ENCODE measurements at regions not wholly inside any gene's neighbourhood (a gene's known extent, or its start where the extent isn't known, plus 50 kb on each side); places are given as distances from the start of the nearest gene placed in this dataset.

DNA sequence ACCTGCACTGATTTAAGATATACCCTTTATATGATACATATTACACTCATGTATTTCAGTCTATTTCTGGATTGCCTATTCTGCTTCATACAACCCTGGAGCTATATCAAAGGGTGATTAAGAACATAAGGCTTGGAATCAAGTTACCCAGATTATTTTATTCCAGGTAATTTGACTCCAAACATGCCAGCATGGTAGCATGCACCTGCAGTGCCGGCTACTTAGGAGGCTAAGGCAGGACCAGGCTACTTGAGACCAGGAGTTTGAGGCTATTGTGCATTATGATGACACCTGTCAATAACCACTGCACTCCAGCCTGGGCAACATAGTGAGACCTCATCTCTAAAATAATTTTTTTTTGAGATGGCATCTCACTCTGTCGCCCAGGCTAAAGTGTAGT is 50.4 kb upstream of the NEO1 start:
- DNase-seq = no peak
- no peak overlapping the region for H3K27ac Mint-ChIP-seq

GRCh38 chr15:73000293-73000692 is 52.0 kb upstream of the NEO1 start:
- ChIA-PET CTCF (no interaction called here), POLR2A (no interaction called here)
- H3K4me3 Mint-ChIP-seq = no peak overlapping the region
- peaks cover 29% of the 10 kb centered on the region for H3K27me3 Mint-ChIP-seq
- H3K27me3 ChIP-seq (replicated peaks in 1 of 4; ENCODE audit: control extremely low read depth in 1 of 4, control insufficient read depth in 3 of 4, insufficient read depth in 4 of 4, low read length in 3 of 4) = peaks cover 0 to 3% (median 1%) of the 10 kb centered on the region in 4 experiments
- H3K4me3 ChIP-seq (ENCODE audit: control extremely low read depth in 1 of 5, extremely low read depth in 1 of 5, insufficient read depth in 1 of 5, low read depth in 2 of 5, low read length in 4 of 5) = no peak overlapping the region
- DNase-seq (no peak), ATAC-seq (ENCODE audit: low read depth) (no peak)
- H3K27ac ChIP-seq (ENCODE audit: low read length in 2 of 2) = no peak overlapping the region
- H3K36me3 ChIP-seq (replicated peaks in 1 of 2; ENCODE audit: control extremely low read depth in 1 of 2, control insufficient read depth in 1 of 2, extremely low read depth in 1 of 2, insufficient read depth in 2 of 2, low read length in 1 of 2) = no peaks in the 10 kb centered on the region
- no peaks in the 10 kb centered on the region for H3K4me1 ChIP-seq (ENCODE audit: control insufficient read depth in 2 of 2, insufficient read depth in 2 of 2, low read length in 2 of 2)
- no peaks in the 10 kb centered on the region for H3K79me2 ChIP-seq (ENCODE audit: control insufficient read depth, insufficient read depth, low read length)
- H2AFZ ChIP-seq (ENCODE audit: insufficient read depth, low read depth, low read length, poor library complexity, severe bottlenecking) = no peak overlapping the region
- H3K4me1 Mint-ChIP-seq = no peaks in the 10 kb centered on the region
- intact Hi-C loops (cut with micrococcal nuclease) = no loop called here
- H3K27ac Mint-ChIP-seq = no peak overlapping the region
- H3K9me3 ChIP-seq (ENCODE audit: control extremely low read depth in 1 of 3, control insufficient read depth in 2 of 3, insufficient read depth in 1 of 3, low read length in 2 of 3) = no peaks in the 10 kb centered on the region
- no peak overlapping the region for H3K4me2 ChIP-seq (replicated peaks; ENCODE audit: low read depth, low read length, poor library complexity, severe bottlenecking)
- 90% methylated on average over 3 of the region's 4 CpGs for WGBS (ENCODE audit: insufficient coverage)
- H3K9ac ChIP-seq (ENCODE audit: low read length) = no peak overlapping the region
- TF ChIP-seq, protein P1, sequence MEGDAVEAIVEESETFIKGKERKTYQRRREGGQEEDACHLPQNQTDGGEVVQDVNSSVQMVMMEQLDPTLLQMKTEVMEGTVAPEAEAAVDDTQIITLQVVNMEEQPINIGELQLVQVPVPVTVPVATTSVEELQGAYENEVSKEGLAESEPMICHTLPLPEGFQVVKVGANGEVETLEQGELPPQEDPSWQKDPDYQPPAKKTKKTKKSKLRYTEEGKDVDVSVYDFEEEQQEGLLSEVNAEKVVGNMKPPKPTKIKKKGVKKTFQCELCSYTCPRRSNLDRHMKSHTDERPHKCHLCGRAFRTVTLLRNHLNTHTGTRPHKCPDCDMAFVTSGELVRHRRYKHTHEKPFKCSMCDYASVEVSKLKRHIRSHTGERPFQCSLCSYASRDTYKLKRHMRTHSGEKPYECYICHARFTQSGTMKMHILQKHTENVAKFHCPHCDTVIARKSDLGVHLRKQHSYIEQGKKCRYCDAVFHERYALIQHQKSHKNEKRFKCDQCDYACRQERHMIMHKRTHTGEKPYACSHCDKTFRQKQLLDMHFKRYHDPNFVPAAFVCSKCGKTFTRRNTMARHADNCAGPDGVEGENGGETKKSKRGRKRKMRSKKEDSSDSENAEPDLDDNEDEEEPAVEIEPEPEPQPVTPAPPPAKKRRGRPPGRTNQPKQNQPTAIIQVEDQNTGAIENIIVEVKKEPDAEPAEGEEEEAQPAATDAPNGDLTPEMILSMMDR (IDR thresholded peaks at IDR 0.05) = no peak
- TF ChIP-seq EZH2 (IDR thresholded peaks at IDR 0.05; ENCODE audit: borderline replicate concordance, insufficient read depth, low read depth, low read length, poor library complexity, severe bottlenecking) = no peak
- no peaks in the 10 kb centered on the region for H4K20me1 ChIP-seq (ENCODE audit: control insufficient read depth, insufficient read depth, low read length, poor library complexity, severe bottlenecking)
- H3K9me3 Mint-ChIP-seq (ENCODE audit: insufficient read depth) = no peaks in the 10 kb centered on the region

More for the DNA sequence above, 50.4 kb upstream of the NEO1 start:
- H3K9ac ChIP-seq (ENCODE audit: low read length) = no peak overlapping the region
- no peaks in the 10 kb centered on the region for H3K4me1 ChIP-seq (ENCODE audit: control insufficient read depth in 2 of 2, insufficient read depth in 2 of 2, low read length in 2 of 2)
- WGBS (ENCODE audit: insufficient coverage) = no CpG with 5 or more reads among the region's 2 CpGs
- Mint-ChIP-seq H3K27me3 (peaks cover 30% of the 10 kb centered on the region), H3K4me1 (no peaks in the 10 kb centered on the region), H3K4me3 (no peak overlapping the region), H3K9me3 (ENCODE audit: insufficient read depth) (no peaks in the 10 kb centered on the region)
- H4K20me1 ChIP-seq (ENCODE audit: control insufficient read depth, insufficient read depth, low read length, poor library complexity, severe bottlenecking) = no peaks in the 10 kb centered on the region
- no peaks in the 10 kb centered on the region for H3K79me2 ChIP-seq (ENCODE audit: control insufficient read depth, insufficient read depth, low read length)
- TF ChIP-seq EZH2 (IDR thresholded peaks at IDR 0.05; ENCODE audit: borderline replicate concordance, insufficient read depth, low read depth, low read length, poor library complexity, severe bottlenecking) = no peak
- TF ChIP-seq, protein P1 (IDR thresholded peaks at IDR 0.05) = no peak
- H3K4me2 ChIP-seq (replicated peaks; ENCODE audit: low read depth, low read length, poor library complexity, severe bottlenecking) = no peak overlapping the region
- ChIA-PET CTCF (no interaction called here), POLR2A (no interaction called here)
- no peak overlapping the region for H3K4me3 ChIP-seq (ENCODE audit: control extremely low read depth in 1 of 5, extremely low read depth in 1 of 5, insufficient read depth in 1 of 5, low read depth in 2 of 5, low read length in 4 of 5)
- H2AFZ ChIP-seq (ENCODE audit: insufficient read depth, low read depth, low read length, poor library complexity, severe bottlenecking) = no peak overlapping the region
- peaks cover 0 to 3% (median 1%) of the 10 kb centered on the region in 4 experiments for H3K27me3 ChIP-seq (replicated peaks in 1 of 4; ENCODE audit: control extremely low read depth in 1 of 4, control insufficient read depth in 3 of 4, insufficient read depth in 4 of 4, low read length in 3 of 4)
- H3K27ac ChIP-seq (ENCODE audit: low read length in 2 of 2) = no peak overlapping the region
- no peaks in the 10 kb centered on the region for H3K36me3 ChIP-seq (replicated peaks in 1 of 2; ENCODE audit: control extremely low read depth in 1 of 2, control insufficient read depth in 1 of 2, extremely low read depth in 1 of 2, insufficient read depth in 2 of 2, low read length in 1 of 2)
- no peaks in the 10 kb centered on the region for H3K9me3 ChIP-seq (ENCODE audit: control extremely low read depth in 1 of 3, control insufficient read depth in 2 of 3, insufficient read depth in 1 of 3, low read length in 2 of 3)
- intact Hi-C loops (cut with micrococcal nuclease) = no loop called here
- no peak for ATAC-seq (ENCODE audit: low read depth)

All from B cell (primary cell).